ENCODE measurements at regions not wholly inside any gene's neighbourhood (a gene's known extent, or its start where the extent isn't known, plus 50 kb on each side); places are given as distances from the start of the nearest gene placed in this dataset.
"Not testable (repeated sequence)": the region's sequence is repeated elsewhere in the genome, so short reads cannot be mapped to it uniquely, and the experiment has no call there.

DNA sequence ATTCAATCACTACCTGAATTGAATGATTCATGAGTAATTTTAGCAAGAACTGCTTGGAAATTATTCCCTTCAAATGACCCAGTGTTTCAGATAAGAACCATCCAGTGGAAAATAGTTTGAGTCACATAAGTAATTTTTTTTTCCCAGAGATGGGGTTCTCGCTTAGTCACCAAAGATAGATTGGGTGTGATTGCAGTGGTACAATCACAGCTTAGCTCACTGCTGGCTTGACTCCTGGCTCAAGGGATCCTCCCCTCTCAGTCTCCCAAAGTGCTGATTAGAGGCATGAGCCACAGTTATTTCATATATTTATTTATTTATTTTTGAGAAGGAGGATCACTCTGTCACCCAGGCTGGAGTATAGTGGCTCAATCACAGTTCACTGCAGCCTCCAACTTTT is 574.5 kb upstream of the ARRDC3 start:
- no peak for DNase-seq

DNA sequence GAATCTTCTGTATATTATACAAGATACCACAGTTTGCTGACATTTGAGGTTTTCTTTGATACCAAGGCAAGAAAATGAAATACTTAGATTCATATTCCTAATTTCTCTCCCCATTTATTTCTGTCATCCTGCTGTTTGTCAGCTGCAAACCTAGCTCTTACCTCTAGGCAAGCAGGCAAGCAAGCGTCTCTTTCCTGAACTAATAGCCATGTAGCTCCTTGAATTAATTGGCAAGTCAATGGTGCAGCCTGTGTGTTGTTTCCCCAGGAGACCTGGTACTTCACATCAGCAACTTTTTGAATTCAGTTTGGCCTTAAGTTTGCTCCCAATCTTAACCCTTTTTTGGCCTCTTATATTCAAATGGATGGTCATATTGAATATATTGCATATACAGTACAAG is 573.6 kb upstream of the ARRDC3 start:
- DNase-seq = no peak

DNA sequence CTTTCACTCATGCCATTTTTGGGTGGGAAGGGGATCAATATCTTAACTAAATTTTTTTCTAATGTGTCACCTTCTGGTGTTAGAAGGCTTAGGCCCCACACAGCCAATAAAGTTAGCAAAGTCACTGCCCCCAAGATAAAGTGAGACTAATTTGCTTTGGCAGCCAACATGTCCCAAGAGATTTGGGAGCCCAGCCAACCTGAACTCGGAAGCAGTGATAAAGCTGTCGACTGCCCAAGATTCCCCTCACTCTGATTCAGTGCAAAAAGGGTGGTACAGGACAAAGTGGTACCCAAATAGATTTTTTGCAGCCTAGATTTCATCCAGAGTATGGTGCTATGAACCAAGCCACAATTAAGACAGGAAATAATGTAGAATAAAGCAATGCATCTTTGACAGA is 572.5 kb upstream of the ARRDC3 start:
- DNase-seq = no peak

DNA sequence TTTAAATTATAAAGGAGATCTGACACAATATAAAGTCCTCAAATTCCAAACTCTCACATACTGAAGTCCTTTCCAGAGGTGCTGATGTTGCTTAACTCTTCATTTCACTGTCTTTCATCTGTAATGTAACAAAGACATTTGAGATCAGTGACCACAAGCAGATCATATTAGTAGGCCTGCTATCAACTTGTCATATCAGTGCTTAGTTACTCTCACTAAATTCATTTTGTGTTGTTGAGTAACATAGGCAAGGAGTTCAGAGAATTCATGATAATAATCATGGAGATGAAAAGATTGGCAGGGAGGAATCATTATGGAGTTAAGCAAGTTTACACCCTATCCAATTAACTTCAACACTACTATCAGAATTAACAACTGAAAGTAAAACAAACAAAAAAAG is 571.0 kb upstream of the ARRDC3 start:
- no peak for DNase-seq

DNA sequence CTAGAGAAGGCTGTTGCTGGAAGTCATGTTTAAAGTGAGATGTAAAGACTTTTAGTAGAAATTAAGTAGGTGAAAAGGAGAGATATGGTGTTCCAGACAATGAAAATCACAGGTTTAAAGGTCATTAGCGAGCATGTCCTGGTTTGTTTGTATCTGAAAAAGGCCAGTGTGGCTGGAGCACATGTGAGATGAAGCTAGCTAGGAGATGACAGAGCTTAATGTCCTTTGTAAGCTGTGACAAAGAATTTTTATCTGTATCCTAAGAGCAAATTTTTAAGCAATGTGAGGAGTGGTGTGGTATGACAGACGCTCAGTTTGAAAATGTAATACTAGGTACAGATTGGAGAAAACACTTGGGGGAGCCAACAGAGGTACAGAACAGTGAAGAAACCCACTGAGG is 567.2 kb upstream of the ARRDC3 start:
- no peak for DNase-seq

DNA sequence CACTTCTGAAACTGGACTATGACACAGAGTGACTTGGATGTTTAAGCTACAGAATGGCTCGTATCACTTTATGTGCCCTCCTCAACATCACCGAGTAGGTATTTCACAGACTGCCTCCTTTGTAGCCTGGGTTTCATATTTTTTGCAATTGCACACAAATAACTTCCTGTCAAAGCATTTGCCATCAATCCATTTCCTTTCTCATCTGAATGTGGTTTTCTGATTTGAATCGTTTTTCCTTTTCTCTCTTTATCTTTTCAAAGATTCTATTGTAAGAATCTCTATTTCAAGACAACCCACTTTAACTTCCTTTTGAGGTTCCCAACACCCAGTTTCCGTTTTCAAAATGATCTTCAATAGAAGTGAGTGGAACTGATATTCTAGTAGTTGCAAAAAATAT is 563.8 kb upstream of the ARRDC3 start:
- DNase-seq = no peak

DNA sequence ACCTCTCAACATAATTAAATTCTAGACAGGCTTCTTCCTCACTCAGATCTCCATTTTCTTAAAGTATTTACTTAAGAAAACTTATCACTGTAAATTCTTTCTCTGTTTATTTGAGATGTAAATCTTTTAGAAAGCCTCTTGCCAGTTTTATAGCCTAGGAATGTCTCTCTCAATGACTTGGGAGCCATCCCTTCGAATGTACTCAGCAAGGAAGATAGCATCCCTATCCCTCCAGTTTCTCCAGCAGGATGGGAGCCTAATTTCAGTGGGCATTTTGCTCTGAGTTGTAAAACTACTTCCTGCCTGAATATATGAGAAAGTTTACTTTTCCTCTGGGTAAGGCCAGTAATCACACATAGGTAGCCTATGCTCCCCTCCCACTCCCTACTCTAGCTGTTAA is 558.5 kb upstream of the ARRDC3 start:
- no peak for DNase-seq

DNA sequence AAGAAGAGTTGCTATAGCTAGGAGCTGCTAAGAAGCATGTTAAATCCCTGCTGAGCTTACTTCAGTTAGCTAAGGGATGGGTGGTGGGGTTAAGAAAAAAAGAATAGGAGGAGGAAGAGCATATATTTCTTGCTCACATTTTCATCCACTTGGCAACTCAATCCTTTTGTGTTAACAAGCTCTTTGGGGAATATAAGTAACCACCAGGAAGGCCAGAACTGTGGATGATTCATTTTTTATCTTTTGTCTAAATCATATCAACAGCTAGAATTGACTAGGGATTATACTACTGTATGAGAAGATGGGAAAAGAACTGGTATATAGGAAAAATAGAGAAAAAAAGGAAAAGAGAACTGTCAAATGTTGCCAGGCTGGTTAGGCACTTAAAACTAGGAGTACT is 555.3 kb upstream of the ARRDC3 start:
- DNase-seq = no peak

DNA sequence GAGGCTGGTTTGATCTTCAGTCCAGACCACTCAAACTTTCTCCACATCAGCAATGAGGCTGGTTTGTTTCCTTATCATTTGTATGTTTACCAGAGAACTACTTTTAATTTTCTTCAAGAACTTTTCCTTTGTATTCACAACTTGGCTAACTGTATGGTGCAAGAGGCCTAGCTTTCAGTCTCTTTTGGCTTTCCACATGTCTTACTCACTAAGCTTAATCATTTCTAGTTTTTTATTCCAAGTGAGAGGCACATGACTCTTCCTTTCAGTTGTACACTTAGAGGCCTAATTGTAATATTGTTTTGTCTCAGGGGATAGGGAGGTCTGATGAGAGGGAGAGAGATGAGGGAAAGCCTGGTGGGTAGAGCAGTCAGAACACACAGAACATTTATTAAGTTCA is 554.0 kb upstream of the ARRDC3 start:
- DNase-seq = no peak

DNA sequence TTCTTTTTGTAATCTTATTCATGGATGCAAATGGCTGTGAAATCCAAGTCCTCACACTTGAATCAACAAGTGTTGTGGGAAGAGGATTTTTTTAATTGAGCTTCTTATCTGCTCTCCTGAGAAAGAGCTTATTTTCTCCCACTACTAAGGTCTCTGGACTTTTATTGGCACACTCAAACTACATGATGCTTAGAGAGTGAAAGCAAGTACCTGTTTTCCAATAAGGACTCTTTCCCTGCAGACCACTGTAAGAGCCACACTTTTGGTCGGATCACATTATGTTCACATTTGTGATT is 546.4 kb upstream of the ARRDC3 start:
- DNase-seq = no peak

DNA sequence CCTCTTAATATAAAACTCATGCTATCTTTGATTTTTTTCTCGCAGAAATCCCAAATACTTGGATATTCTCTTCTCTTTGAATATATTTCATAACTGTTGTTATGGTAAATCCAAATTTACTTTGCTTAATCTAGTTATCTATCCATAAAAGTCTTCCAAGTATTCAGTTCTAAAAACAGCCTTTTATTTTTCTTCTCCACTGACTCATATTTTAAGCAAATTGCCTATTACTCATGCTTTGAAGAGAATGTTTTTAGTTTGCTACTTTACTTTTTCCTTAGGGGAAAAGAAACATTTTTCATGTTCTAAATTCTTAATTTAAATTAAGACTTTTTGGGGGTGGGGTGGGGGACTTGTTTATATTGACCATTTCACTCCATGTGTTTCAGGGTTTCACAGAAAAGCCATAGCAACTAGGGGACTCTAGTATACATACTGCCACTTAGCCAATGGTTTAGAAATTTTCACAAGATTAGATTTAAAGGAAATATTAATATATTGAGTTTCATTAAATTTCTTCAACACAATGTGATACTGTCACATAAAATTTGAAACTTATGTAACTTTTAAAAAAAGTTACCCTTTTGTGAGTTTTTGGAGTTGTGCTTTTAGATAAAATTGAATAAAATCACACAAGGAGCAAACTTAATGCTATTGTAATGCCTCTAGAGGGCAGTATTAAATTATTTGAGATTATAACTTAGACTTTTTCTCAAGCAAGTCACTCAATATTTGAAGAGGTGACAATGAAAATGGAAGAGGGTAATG is 545.8 kb upstream of the ARRDC3 start:
- no peak for DNase-seq

DNA sequence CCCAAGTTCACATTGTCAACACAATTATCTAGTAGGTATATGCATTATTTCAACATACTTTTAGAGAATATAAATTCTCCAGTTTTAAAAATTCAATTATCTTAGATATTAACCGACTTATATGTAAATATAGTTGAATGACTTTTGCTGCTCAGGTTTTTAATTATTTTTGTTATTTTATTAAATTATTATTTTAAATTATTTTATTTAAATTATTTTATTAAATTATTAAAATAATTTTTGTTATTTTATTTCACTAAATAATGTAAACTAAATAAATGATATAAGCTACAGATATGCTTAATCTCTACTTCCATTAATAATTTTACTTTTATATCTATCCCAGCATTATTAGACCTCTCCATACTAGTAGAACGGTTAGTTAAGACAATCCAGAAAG is 544.3 kb upstream of the ARRDC3 start:
- no peak for DNase-seq

DNA sequence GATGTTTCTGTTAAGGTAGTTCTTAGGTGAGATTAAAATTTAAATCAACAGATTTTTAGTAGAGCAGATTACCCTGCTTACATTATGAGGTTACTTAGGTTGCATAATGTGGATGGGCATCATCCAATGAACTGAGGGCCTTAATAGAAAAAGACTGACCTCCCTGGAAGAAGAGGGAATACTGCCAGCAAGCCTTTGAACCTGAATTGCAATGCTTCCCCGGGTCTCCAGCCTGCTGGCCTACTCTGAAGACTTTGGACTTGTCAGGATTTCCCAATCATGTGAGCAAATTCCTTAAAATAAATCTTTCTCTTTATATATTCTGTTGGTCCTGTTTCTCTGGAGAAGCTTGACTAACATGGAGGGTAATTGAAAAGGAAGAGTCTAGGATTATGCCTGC is 542.1 kb upstream of the ARRDC3 start:
- DNase-seq = no peak

DNA sequence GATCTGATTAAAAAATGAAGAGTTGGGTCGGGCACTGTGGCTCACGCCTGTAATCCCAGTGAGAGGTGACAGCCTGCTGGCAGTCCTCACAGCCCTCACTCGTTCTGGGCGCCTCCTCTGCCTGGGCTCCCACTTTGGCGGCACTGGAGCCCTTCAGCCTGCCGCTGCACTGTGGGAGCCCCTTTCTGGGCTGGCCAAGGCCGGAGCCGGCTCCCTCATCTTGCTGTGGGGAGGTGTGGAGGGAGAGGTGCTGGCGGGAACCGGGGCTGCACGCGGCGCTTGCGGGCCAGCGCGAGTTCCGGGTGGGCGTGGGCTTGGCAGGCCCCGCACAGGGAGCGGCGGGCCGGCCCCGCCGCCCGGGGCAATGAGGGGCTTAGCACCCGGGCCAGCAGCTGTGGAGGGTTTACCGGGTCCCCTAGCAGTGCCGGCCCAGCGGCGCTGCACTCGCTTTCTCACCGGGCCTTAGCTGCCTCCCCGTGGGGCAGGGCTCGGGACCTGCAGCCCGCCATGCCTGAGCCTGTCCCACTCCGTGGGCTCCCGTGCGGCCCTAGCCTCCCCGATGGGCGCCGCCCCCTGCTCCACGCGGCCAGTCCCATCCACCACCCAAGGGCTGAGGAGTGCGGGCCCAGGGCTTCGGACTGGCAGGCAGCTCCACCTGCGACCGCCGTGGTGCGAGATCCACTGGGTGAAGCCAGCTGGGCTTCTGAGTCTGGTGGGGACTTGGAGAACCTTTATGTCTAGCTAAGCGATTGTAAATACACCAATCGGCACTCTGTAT is 534.1 kb upstream of the ARRDC3 start:
- DNase-seq = not testable (repeated sequence)

DNA sequence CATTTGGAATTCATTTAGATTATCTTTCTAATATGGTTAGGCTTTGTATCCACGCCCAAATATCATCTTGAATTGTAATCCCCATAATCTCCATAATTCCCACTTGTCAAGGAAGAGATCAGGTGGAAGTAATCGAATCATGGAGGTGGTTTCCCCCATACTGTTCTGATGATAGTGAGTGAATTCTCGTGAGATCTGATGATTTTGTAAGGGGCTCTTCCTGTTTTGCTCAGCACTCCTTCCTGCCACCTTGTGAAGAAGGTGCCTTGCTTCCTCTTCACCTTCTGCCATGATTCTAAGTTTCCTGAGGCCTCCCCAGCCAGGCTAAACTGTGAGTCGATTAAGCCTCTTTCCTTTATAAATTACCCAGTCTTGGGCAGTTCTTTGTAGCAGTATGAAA is 527.5 kb upstream of the ARRDC3 start:
- no peak for DNase-seq

DNA sequence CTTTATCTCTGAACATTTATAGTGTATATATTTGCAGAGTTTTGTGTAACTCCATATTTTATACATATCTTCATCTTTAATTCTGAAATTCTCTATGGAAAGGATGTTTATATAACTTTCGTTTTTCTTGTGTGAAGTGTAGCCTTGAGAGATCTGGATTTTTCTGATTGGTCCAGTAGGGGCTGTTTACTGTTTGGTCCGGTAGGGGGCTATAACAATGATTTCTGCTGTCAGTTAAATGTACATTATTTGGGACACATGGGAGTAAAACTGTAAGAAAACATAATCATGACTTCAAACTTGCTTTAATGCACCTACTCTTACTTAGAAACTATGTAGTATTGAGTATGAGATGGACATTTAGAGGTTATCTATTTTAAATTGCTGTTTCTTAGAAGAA is 527.1 kb upstream of the ARRDC3 start:
- no peak for DNase-seq

DNA sequence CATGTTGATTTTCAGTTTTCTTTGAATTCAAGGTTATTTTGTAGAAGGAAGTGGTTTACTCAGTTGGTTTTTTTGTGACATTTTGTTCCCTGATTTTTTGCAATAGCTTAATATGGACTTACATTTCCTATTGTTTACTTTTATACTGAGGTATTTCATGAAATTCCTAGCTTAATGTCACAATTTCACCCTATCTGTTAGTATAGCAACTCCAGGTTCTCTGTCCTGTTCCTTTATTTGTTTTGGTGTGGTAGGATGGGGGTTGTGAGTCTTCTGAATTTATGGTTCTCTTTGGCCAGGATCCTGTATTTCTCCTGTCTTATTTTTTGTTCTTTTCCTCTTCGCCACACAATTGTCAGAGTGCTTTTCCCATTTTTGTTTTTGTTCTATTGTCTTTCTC is 523.4 kb upstream of the ARRDC3 start:
- no peak for DNase-seq

DNA sequence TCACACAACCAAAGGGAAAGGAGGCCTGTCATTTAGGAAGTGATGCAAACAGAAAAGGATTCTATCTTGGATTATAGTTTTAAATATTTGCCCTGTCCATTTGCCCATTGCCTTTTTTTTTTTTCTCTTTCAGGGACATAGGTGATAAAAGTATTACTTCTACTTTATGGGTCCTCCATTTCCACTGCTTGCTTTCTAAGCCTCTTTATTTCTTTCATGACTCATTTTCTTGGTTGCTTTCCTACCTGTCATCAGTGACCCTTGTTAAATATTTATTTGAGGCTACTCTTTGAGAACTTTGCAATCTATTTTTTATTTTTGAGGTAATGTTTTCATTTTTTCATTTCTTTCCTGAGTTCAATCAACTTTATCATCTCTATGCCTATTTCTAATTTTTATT is 522.9 kb upstream of the ARRDC3 start:
- DNase-seq = no peak

DNA sequence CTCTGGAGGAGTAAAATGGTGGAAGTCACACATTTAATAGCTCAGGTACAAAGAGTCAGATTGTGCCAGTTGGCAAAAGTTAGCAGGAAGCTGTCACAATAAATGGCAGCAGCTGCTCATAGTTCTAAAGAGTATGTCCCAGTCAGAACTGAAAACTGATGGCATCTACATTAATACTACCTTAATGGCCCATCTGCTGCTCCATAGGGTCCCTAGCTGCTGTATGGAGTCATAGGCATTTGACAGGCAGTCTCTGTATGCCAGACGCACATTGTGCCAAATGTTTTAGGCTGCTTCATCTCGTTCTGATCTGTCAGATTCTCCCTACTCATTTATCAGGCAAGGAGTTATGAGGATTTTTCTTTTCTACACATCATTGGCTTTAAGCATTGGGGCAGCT is 515.8 kb upstream of the ARRDC3 start:
- no peak for DNase-seq

DNA sequence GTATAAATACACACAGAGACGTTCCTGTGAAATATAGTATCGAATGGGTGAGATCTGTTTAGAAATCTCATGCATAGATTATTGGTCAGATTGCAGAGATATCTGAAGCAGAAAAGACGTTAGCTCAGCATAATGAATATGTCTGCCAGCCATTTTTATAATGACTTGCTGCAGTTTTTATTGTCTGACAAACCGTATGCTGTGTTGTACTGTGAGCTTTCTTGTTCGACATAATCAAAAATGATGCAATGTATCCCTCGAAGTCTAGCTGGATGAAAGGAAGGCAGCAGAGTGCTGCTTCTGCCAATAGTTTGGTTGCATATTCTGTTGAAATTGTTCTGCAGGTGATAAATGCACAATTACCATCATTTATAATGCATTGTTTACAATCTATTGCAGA is 514.9 kb upstream of the ARRDC3 start:
- no peak for DNase-seq

DNA sequence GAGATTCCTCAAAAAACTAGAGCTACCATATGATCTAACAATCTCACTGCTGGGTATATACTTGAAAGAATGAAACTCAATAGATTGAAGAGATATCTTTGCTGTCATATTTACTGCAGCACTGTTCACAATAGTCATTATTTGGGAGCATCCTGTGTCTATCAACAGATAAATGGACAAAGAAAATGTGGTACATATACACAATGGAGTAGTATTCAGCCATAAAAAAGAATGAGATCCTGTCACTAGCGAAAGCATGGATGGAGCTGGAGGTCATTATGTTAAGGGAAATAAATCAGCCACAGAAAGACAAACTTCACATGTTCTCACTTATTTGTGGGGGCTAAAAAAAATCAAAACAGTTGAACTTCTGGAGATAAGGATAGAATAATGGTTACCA is 505.7 kb upstream of the ARRDC3 start:
- DNase-seq = no peak

DNA sequence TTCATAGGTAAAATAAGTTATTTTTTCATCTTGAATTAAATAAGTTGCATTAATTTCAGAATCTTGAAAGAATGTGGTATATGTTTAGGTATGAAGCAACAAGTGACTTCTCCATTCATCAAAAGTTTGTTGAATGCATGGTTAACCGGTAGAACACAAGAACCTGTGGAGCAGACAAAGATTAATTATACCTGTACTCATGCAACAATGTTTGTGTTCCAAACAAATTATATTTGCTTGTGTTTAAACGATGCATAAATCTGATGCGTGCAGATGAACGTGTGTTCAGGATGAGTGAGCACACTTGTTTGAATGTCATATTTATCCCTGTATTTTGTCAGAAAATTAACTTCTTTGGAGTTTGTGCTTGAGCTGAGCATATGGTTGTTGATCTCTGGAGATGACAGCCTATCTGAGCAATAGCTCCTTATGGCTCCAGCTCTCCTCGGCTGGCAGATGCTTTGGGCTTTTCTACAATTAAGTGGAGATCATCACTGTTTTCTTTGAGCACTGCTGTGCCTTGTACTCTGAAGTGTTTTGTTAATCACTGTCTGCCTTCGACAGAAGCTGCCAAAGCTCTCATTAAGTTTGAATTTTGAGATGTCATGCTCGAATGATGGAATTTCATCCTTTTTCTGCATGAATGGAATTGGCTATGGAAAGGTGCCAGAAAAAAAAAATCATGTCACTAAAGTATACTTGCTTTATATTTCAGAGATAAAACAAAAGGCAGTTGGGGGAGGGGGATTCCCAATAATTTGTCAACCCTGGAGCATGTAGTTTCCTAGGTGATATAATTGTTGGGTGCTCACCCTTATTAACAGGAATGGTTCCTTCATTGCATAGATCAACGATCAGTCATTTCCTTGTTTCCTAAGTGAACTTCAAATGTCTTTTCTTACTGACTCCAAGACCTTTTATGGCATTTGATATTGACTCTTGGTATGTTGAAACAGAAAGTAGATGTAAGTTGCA is 502.5 kb upstream of the ARRDC3 start:
- no peak for DNase-seq

DNA sequence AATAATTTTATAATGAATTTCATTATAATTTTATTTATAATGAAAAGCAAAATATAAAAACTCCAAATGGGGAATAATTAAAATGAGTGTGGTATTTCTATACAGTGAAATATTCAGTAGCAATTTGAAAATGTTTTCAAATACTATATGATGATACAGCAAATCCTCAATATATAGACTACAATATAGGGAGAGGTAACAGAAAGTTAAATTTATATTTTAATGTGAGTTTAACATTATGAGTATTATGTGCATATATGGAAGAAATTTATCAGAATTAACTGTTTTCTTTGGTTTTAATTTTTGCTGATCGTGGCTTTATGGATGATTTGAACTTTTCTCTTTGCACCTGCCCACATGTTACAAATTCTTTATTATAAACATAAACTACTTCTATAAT is 500.9 kb upstream of the ARRDC3 start:
- no peak for DNase-seq
